ENCODE measurements at regions not wholly inside any gene's neighbourhood (a gene's known extent, or its start where the extent isn't known, plus 50 kb on each side); places are given as distances from the start of the nearest gene placed in this dataset.

DNA sequence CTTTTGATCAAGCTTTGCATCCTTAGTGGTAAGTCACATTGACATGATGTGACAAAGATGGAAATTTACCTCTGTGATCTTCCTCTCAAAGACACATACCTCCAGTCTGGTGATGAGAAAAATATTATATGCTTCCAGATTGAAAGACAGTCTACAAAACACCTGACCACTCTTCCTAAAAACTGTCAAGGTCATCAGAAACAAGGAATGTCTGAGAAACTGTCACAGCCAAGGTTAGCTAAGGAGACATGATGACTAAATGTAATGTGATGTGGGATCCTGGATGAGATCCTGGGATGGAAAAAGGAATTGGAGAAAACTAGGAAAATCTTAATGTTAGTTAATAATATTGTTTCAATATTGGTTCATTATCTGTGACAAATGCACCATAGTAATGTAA, 226.6 kb upstream of the ST6GAL2 start:
- no peak for TF ChIP-seq CTCF (IDR thresholded peaks at IDR 0.05; ENCODE audit: low read depth, low read length)
- TF ChIP-seq EZH2phosphoT487 (IDR thresholded peaks at IDR 0.05; ENCODE audit: low read depth) = no peak
